ENCODE measurements at regions not wholly inside any gene's neighbourhood (a gene's known extent, or its start where the extent isn't known, plus 50 kb on each side); places are given as distances from the start of the nearest gene placed in this dataset.

- TF ChIP-seq CTCF (IDR thresholded peaks at IDR 0.05) (no peak), POLR2A (IDR thresholded peaks at IDR 0.05) (no peak)
Measured at GRCh38 chr12:65560286-65560685, 264.0 kb upstream of the HMGA2 start.
